HG02759 (cell line): ENCODE measurements at regions not wholly inside any gene's neighbourhood (a gene's known extent, or its start where the extent isn't known, plus 50 kb on each side); places are given as distances from the start of the nearest gene placed in this dataset.

ENCODE experiments used
- ATAC-seq: cut with Tn5 transposase; IDR thresholded peaks from one replicate; pipeline ENCODE4 v1.9.1; 2021; ENCODE audit warnings: mild to moderate bottlenecking, moderate library complexity; ENCODE audit not compliant: unreplicated experiment

DNA sequence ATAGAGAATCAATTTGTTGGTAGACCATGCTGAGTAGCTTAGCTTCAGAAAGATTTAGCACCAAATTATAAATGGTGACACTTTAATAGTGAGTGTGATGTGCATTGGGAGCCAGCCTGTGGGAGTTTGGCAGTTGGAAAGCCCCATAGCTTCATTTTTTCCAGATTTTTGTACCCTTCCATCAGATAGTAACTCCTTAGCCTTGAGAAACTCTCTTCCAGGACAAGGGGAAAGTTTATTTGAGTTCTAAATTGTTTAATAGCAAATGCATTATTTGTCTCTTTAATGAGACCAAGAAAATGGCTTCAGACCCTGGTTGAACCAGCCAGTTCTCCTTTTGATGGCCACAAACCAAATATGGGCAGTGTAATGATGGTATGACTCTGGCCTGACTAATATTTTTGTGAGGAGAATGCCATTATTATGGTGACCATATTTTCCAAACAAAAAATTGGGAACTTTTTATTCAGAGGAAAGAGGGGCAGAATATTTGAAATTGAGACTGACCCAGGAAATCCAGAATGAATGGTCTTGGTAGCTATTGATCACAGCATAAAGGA lies 49.8 kb downstream of the PLCE1 start:
- ATAC-seq = no peak

DNA sequence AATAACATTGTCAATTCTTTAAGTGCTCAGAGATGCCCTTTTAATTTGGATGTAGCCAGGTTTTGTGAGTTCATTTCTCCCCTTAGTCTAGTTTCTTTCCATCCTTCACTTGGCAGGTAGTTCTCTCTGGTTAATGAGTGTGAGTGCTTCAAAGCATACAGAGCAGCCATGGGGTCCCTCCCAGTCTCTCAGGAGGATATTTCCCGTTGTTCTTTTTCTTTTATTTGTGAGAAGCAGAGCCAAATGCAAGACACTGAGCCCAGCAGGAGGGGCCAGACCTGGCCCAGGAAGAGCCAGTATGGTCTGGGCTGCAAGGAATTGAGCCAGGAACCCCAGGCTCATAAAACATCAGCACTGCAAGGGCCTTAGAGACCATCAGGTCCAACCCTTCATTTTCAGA lies 52.4 kb downstream of the PLCE1 start:
- no peak for ATAC-seq

GRCh38 chr10:94047293-94047692 lies 53.6 kb downstream of the PLCE1 start:
- ATAC-seq = no peak

GRCh38 chr10:94049911-94050310 lies 56.2 kb downstream of the PLCE1 start:
- ATAC-seq = no peak

DNA sequence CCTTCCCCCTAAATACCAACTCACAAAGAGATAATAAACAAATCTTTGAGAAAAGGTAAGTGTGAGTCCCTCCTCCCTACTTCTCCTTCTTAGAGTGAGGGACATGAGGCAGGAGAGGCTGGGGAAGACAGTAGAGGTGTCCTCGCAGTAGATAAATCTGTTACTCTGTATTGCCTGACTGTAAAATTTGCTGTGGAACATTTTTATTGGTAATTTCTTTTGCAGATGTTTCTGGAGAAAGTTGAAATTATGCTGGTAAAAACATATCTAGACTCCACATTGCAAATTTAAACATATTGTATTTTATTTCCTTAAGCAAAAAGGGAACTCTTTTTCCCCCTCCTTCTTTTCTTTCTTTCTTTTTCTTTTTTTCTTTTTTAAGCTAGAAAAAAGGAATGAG lies 58.5 kb downstream of the PLCE1 start:
- ATAC-seq = no peak

GRCh38 chr10:94052866-94053791 lies 59.4 kb downstream of the PLCE1 start:
- ATAC-seq = no peak

DNA sequence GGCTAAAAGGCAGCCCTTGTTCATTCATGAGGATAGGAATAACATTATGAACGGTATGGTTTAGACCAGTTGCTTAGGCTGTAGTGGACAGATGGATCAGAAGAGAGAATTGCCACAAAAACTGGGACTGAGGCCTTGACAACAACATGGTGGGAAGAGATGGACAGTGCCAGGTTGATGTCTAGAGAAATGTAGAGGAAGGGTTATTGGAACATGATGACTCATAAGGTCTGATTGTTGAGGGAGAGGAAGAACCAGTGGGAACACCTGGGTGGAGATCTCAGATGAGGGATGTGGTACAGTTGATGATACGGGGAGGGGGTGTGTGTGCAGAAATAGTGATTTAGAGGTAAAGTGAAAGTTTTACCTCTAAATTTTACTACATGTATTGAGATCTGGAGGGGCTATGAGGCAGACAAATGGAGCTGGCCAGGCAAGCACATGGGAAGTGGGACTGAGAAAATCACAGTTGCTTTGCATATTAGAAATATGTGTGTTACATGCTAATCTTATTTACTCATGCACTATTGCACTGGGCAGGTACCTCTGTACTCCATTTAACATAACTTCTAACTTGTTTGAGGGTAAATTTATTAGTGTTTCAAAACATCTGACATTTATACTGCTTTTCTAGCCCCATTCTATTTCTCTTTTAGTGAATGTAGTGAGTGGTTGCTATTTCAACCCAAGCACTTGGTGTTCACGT lies 65.6 kb downstream of the PLCE1 start:
- ATAC-seq = no peak

- no peak for ATAC-seq
Measured at GRCh38 chr10:94061026-94061425, 67.3 kb downstream of the PLCE1 start.

DNA sequence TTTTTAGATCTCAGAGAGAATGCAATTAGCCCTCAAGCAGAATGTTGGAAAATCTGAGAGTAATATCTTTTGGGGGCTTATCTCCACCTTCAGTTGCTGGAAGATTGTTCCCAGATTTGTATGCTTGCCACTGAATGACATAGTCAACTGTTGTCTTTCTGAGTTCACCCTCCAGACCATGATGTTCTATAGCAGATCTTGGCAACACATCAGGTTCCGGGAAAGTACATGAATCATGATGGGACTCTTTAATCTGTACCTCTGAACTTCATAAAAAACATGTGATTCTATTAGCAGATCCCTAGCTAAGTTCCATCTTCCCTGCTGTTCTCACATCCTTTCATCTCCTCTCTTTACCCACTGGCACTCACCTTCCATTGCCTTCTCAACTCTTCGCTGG lies 68.9 kb downstream of the PLCE1 start:
- ATAC-seq = no peak

DNA sequence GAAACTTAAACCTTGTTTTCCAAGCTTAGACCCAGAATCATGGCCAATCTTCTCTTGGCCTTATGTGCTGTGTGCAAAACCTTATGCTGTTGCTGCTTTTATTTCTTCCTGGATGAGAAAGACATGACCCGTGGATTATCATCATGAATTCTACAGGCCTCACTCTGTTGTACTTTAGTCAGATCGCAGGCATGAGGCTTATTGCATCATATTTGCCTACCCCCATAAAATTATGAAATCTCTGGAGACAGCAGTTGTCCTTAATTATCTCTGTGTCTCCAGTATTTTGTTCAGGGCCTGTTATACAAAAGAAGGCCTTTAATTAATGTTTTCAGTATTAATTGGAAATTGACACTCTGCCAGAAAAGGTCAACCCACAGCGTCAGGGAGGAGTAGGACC lies 71.6 kb downstream of the PLCE1 start:
- ATAC-seq = no peak

DNA sequence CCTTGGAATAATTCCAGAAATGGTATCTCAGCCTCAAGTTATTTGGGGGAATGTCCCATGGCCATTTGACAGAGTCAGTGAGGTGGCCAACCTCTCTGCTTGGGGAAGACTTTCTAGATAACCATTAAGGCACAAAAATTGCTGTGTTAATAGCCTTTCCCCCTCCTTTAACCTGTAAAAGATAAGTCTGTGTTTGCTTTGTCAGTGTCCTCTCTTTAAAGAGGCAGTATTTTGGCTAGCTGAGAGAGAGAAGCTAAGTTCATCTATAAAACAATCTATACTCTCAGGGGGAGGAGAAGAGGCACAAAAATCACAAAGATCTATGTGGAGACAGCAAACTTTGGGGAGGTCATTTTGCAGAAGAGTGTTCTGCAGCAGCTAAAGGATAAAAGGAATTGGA lies 72.1 kb downstream of the PLCE1 start:
- ATAC-seq = no peak

GRCh38 chr10:94066411-94066810 lies 72.7 kb downstream of the PLCE1 start:
- ATAC-seq = no peak

- ATAC-seq = no peak
Measured at GRCh38 chr10:94069884-94070283, 76.2 kb downstream of the PLCE1 start.

- ATAC-seq = no peak
Measured at GRCh38 chr10:94074462-94074861, 80.7 kb downstream of the PLCE1 start.

GRCh38 chr10:94075506-94075905 lies 81.8 kb downstream of the PLCE1 start:
- ATAC-seq = no peak

DNA sequence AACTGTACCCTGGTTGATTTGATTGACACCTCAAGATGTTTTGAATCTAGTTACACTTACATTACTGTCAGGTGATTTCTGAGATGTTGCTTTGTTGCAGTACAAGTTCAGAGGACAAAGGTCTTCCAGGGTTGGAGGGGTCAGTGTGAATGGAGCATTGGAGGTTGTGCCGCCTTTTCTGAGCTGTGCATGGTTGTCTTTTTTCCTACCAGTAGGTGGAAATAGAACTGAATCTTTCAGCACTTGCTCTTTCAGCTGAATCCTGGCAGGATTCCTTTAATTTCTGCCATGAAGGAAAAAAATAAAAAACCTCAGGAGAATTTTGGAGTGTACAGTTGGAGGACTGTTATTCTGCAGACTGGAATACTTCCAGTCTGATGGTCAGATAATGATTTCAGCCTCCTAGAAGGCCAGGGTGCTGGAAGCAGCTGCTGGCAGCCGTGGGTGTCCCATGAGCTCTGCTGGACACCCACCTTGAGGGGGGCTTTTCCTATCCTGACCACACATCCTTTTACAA lies 82.7 kb downstream of the PLCE1 start:
- ATAC-seq = no peak

DNA sequence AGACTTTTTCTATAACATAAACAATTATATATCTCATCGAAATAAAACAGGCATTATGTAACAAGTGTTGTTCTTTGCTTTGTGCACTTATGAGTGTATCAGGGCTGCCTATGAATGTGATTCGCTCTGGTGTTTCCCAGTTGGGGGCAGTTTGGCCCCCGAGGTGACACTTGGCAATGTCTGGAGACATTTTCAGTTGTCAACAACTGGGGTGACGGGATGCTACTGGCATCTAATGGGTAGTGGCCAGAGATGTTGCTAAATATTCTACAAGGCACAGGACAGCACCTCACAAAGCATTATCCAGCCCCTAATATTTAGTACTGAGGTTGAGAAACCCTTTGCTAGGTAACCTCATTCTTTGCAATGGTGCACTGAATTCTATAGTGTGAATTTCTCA lies 83.3 kb downstream of the PLCE1 start:
- no peak for ATAC-seq

DNA sequence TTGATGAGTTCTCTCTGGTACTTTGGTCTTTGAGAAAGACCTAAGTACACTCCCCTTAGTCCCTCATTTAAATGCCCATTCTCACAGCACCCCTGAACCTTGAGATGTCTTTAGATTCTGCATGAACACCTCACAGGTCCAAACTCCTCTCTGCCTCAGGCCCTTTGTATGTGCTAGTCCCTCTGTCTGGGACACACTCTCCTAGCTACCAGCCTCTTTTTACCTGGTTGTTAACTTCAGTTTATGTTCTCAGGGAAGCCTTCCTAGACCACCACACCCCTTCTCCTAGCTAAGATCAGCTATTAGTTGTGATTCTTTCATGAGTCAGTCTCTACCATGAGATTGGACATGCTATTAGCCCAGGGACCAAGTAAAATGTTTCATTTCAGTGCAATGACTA lies 86.4 kb downstream of the PLCE1 start:
- ATAC-seq = no peak

DNA sequence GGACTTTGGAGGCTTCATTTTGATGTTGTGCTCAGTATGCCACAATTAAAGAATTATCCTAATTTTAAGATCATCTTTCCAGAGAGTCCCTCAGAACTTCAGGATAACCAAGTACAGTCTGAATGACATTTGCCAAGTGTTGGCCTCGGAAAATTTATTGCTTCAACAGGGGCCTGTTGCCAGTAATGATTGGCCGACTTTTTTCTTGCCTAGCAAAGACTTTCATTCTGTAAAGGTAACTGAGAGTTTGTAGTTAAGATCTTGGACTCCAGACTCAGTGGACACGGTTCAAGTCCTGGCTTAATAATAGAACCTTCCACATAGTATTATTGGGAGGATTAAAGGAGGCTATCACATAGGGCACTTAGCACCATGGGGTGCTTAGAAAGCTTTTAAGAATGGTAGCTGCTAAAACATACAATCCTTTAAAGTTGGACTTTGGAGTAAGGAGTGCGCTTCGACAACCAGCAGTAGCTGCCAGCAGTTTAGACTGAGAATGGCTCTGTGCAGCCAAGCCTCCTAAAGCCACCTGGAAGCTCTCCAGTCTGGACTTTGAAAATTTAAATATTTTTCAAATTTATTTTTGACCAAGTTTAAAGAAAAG lies 90.0 kb downstream of the PLCE1 start:
- no peak for ATAC-seq

DNA sequence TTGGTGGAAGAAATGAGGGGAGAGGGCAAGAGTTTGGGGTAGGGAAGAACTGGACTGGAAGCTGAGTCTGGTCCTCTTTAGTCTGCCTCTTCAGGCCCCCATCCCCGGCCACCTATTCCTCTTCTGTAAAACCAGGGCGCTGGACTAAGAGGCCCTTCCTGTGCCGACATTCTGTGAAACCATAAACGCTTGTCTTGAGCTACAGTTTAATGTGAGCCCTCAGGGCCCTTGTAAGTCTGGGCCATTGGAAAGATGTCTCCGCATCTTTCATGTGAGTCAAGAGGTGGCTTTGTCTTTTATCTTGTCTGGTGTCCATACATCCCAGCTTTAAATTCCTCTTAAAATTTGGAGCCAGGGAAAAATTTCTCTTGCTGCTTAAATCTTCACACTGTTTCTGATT lies 90.6 kb downstream of the PLCE1 start:
- no peak for ATAC-seq

DNA sequence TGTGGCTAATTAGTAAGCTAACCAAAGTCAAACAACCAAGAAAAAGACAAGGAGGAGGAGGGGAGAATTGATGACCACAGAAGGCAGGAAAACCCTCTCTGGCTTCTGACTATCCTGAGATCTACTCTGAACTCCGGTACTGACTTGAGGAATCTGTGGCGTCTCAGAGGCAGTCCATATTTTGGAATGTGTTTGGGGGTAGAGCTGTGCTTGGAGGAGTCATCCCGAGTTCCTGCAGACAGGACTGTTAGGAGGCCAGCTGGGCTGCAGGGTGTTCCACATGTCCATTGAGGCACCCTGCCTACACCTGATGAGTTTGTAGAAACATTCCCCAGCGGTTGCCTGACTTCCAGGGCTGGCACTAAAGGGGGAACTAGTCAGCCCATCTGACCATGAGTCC lies 91.6 kb downstream of the PLCE1 start:
- ATAC-seq = no peak
